MG63 (cell line): ENCODE measurements at regions not wholly inside any gene's neighbourhood (a gene's known extent, or its start where the extent isn't known, plus 50 kb on each side); places are given as distances from the start of the nearest gene placed in this dataset.

ENCODE experiments used
- DNase-seq: peaks from one replicate; pipeline ENCODE4 v3.0.0-alpha.2; 2020
- H3K27me3 ChIP-seq: fragments of 250-450 bp; sonication (Bioruptor Pico); 2 replicates; pipeline ENCODE4 v1.5.1; 2020; ENCODE audit warnings: mild to moderate bottlenecking, moderate library complexity
- H3K36me3 ChIP-seq: fragments of 250-450 bp; sonication (Bioruptor Pico); 2 replicates; pipeline ENCODE4 v1.5.1; 2020; ENCODE audit warnings: mild to moderate bottlenecking, moderate library complexity
- H3K4me3 ChIP-seq: fragments of 250-450 bp; sonication (Bioruptor Pico); 2 replicates; pipeline ENCODE4 v1.5.1; 2020; ENCODE audit warnings: mild to moderate bottlenecking, moderate library complexity
- H3K9me3 ChIP-seq: fragments of 250-450 bp; sonication (Bioruptor Pico); 2 replicates; pipeline ENCODE4 v1.5.1; 2020; ENCODE audit warnings: mild to moderate bottlenecking, moderate library complexity

GRCh38 chr1:206419250-206419649 is 51.0 kb upstream of the IKBKE start:
- Histone ChIP-seq H3K36me3 (peaks cover 14% of the 10 kb centered on the region), H3K9me3 (no peaks in the 10 kb centered on the region), H3K27me3 (no peaks in the 10 kb centered on the region), H3K4me3 (no peak overlapping the region)
- DNase-seq: no peak

DNA sequence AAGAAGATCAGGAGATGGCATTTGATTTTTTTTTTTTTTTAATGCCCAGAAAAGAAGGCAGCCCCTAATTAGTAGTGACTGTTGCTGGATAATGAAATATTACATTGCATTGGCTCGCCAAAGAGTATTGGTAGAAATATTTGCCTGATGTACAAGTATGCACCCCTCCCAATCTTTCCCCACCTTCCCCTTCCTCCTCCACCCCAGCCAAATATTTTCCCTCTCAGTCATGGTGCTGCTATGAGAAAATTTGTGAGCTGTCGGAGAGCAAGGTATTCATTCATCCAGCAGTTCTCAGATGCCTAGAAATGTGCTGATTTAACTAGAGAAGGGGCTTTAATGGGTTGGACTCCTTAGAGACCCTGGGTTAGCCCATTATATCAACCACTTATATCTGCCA is 50.5 kb upstream of the IKBKE start:
- Histone ChIP-seq H3K4me3 (no peak overlapping the region), H3K27me3 (no peaks in the 10 kb centered on the region), H3K36me3 (peaks cover 14% of the 10 kb centered on the region), H3K9me3 (no peaks in the 10 kb centered on the region)
- DNase-seq: no peak

DNA sequence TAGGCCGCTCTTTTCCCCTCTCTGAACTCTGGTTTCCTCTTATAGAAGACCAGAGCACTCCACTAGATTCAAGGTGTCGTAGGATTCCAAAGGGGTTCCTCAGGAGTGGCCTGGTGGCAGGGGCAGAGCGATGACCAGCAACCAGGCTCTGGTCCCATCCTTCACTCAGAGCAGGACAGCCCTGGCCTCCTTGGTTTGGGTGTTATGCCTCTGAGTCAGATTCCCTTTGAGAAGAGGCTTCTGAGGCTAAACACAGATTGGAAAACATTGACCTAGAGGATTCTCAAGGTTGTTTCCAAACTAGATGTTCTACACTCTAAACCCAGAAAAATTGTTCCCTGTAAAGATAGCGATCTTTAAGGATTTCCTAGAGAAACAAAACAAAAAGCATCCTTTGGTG is 49.8 kb upstream of the IKBKE start:
- Histone ChIP-seq H3K27me3 (no peaks in the 10 kb centered on the region), H3K4me3 (no peak overlapping the region), H3K36me3 (peaks cover 14% of the 10 kb centered on the region), H3K9me3 (no peaks in the 10 kb centered on the region)
- no peak for DNase-seq
